Inflammatory macrophage treated with lipopolysaccharide for 1 hour (primary cell): ENCODE measurements at regions not wholly inside any gene's neighbourhood (a gene's known extent, or its start where the extent isn't known, plus 50 kb on each side); places are given as distances from the start of the nearest gene placed in this dataset.

Source experiments
- DNase-seq, 2 donors: peaks; one replicate each; pipeline ENCODE4 v3.0.0-alpha.2; 2020 to 2022

DNA sequence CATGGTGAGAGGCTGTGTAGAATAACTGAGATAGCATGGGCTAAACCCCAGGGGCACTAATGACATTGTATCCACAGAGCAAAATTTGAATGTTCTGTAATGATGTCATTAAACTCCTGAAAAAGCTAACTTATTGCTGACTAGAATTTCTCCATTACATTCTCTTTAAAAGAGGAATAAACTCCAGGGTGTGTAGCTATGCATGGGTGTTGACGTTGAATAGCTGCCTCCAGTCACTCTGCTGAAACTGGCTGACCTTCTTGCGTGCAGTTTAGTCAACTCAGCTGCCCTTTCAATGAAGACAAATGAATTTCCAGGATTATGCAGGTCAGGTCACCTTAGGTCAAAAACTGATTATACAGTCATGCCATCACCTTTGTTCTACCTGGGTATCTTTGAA is 617.5 kb upstream of the WWC1 start:
- no peak for DNase-seq

DNA sequence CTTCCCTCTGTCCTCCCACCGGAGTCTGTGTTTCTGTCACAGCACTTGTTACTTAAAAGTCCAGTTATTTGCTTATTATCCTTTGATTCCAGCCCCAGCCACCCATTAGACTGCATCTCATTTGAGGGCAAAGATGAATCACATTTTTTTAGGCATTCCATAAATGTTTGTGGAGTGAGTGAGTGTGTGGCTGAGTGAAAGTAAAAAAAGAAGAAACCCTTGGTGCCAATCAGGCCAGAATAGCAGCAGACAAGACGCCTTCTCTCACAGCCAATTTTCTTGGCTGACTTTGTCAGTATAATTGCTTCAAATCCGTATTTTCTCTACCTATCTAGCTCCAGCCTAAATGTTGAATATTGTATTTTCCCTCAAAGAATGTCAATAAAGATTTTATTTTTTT is 613.0 kb upstream of the WWC1 start:
- no peak for DNase-seq

DNA sequence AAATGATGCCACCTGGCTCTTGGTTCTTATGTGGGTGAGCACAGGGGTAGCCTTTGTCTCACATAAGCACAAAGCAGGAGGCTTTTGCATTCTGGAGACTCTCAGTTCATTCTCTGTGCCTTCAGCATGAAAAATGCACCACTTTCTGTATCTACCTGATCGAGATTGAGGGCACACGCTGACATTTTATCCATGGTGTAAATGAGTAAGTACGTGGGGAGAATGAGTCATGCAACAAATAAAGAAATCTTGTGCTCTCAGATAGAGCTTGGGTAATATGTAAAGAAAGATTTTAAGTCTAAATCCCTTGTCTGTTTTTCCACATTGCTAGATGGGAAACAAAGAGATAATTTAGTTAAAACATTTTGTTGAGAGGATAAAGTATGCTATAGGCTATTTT is 607.2 kb upstream of the WWC1 start:
- DNase-seq, result no peak

DNA sequence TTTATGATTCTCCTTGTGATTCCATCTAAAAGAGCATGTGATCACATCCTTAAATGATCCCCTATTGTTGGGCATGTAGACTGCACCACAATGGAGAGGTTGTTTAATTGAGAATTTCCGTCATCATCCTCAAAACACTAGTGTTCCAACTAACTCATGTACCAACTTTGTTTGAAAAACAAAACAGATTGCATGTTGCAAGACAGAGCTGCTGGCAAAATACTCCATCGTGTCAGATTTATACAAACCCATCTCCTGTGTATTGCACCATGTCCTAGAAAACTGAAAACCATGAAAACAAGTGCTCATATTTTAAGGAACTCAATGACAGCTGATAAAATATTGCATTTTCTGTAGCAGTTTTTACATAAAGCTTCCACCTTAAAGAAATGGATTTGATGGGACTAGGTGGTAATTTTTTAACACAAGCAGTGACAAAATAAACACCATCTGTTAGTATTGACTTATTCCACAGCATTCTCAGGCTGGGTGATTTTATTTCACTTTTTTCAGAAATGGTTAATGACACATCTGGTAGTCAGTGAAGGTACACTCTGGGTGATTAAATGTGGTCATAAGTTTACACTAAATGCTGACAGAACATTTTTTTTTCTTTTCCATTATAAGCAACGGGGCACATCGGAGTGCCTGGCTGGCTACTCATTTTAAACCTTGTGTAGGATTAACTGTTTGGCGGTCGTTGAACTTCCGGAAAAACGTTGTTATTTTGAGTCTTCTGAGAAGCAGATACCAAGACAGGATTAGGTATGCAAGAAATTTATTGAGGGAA is 602.9 kb upstream of the WWC1 start:
- no peak for DNase-seq

DNA sequence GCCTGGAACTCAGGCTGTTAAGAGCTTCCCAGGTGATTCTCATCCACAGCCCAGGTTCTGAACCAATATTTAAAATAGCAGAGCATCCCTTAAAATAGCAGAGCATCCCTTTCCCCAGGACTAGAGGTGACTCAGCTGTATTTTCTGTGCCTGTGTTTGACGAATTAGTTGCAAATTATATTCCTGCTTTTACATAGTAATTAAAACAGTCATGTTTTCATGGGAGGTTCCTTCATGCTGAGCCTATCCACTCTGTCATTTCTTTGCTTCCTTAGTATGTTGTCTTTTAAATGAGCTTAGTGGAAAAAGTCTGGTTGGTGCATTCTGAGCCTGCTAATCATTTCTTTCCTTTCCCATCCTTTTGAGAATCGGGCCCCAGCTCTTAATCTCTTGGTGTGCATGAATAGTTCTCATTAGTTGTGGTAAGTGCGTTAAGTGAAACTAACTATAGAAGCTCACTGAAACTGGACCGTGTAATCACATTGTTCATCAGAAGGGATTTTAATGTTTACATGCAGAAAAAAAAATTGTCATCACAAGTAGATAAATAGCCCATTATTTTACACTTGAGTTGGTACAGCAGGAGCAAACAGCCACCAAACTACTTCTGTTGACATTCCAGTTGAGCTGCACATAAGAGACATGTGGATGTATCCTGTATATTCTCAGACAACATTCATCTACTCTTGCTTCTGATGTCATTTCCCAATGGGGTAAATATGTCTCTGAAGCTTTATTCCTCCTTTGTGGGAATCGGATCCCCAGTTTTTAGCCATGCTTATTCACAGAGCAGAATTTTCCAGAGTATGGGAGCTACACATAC is 596.9 kb upstream of the WWC1 start:
- DNase-seq, result no peak

DNA sequence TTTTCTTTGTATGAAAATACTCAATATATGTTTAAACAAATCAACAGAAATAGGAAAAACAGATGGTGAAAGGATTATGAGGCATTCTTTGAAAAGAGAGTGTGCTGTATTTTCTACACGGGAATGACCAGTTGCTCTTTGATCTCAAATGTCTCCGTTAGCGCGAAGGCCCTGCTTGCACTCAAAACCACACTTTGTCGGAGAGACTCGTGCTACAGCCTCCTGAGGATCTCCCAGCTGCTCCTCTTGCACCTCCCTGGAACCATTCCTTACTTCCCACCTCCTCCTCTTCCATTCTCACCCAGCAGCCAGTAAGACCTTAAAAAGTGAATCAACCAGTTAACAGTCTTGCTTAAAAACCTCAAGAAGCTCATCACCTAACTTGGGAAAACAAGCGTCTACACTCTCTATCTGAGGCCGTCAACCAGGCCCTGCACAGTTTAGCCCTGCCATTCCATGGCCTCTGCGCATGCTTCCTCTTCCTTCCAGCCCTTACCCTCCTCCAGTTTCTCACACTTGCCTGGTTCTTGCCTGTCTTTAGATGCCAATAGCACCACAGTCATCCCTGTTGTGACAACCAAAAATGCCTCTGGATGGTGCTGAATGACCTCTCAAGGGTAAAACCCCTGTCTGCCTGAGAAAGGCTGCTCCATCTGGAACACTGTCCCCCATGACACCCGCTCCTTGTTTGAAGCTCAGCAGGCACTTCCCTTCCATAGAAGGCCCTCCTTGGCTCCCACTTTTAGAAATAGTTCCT is 594.7 kb upstream of the WWC1 start:
- DNase-seq, result no peak

DNA sequence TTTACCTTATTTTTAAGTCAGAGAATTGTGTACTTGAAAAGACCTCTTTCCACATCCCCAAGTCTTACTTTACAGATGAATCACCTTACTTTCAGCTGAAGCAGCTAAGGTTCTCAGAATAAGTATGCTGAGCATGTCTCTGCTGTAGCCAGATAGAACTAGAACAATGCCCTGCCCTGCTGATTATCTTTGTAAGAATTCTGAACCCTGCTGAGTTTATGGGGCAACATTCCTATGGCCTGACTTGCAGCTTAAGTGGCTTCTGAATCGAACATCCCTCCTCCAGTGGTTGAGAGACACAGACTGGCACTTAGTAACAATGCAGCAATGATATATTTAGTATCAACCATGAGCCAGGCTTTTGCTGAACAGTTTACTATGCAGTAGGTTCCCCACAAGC is 592.0 kb upstream of the WWC1 start:
- no peak for DNase-seq

DNA sequence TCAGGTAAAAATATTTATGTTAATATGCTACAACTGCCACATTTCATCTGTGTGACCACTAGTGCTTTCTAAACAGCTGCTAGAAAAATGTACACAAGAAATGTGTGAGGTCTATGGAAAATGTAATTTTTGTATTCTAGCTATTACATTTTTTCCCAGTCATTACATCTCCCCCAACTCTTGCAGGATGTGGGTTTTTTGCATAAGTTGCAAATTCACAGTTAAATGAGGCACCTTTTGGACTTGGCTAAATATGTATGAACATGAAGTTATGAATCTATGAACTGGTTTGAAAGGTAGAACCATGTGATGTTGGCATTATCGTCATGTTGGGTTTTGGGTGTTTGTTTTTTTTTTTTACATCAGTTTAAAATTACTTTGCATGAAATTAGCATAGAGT is 590.4 kb upstream of the WWC1 start:
- DNase-seq, result no peak

DNA sequence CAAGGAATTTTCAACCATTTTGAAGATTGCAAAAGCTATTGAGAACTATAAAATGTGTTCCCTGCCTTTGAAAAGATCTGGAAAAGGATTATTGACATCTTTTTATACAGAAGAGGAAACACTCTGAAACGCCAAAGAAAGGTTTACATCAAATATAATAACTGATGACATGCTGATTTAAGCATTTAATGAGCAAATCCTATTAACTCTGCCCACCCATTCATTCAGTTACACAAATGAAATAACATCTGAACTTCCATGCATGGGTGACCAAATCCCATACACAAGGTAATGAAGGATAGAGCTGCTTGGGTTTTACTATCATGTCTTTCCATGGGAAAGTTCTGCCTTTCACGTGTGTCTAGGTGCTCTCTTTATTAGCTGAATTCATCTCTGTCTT is 589.4 kb upstream of the WWC1 start:
- DNase-seq, result no peak

DNA sequence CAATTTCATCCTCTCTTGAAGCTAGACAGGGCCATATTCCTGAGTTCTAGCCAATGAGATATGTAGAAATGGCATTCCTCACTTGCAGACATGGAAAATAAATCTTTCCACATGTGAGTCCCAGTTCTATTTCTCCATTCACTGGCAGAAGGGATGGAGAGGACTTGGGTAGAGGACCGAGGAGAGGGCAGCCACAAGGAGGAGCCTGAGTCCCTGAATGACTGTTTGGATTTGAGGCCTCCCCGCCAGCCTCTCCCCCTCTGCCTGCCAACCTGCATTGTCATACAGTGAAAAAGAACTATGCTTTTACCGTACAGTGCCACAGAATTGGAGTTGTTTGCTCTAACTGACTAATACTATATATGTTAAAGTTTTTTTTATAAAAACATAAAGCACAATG is 583.0 kb upstream of the WWC1 start:
- no peak for DNase-seq

DNA sequence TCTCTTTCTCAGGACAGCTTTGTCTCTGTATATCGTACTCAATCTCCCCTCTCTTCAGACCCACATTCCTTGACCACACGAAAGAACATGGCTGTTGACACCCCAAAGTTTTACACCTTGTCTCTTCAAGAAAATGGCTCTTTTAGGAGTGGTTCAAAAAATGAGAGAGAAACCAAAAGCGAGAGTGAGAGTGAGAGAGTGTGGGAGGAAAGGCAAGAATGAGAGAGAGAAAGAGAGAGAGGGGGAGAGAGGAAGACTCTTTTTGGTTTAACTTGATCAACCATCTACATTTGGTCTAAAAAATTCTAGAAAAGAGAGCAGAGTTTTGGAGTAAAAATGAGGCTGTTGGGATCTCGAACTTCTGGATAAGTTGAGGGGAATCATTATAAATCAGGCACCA is 581.8 kb upstream of the WWC1 start:
- no peak for DNase-seq

DNA sequence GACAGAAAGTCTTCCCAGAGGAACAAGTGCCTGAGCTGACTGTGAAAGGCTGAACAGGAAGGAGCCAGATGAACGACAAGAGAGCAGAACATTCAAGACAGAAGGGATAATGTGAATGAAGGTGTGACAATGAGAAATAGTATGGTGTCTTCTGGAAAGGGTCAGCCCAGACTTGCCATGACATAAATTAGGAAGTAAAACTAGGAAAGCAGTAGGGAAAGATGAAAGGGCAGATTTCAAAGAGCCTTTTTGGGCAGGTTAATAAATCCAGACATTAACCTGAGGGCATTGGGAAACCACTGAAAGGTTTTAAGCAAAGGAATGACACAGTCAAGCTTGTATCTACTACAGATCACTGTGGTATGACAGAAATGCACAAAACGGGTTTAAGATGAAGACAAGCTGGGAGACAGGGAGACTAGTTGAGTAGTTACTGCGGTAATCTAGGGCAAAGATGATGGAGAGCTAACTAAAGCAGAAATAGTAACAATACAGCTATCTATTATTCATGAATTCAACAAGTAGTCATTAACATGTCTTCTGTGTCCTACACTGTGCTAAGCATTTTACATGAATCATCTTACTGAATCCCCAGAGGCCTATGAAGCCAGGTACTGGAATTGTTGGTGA is 580.9 kb upstream of the WWC1 start:
- no peak for DNase-seq

DNA sequence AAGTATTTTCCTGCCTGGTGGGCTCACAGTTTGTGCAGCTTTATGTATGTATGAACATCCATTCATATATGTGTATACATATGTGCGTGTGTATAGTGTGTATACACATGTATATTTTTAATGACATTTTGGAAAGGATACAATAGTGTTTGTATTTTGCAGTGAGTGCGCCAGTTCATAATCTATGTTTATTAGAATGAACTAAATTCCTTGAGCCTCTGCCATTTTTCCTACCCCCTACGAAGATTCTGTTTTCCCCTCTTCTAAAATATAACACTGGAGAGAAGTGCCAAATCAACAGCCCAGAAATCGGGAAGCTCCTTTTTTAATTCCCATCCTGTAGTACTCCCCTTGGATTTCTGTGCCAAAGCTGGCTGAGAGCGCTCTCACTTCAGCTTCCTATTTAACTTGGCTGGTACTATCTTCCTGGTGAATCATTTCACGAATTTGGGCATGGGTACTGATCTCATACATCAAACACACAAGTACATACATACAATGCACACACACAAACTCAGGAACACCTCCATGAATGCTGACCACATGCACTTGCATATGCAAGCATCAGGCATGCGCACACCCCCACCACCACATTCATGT is 578.4 kb upstream of the WWC1 start:
- no peak for DNase-seq

DNA sequence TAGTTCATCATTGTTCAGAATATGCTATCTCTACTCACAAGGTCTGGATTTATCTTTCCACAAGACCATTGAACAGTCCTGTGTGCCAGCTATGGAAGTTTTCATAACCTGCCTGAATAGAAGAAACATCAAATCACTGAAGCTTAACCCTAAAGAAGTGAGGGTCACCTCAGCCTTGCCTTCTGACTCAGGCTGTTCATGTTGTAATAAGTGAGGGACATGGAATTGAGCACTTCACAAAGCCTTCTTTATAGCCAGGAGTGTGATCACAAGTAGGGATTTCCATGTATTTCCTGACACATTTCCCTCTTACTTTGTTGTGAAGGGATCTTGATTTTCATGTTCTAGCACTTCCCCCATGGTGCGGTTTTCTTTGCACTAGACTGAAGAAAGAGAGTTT is 577.5 kb upstream of the WWC1 start:
- DNase-seq, result no peak

DNA sequence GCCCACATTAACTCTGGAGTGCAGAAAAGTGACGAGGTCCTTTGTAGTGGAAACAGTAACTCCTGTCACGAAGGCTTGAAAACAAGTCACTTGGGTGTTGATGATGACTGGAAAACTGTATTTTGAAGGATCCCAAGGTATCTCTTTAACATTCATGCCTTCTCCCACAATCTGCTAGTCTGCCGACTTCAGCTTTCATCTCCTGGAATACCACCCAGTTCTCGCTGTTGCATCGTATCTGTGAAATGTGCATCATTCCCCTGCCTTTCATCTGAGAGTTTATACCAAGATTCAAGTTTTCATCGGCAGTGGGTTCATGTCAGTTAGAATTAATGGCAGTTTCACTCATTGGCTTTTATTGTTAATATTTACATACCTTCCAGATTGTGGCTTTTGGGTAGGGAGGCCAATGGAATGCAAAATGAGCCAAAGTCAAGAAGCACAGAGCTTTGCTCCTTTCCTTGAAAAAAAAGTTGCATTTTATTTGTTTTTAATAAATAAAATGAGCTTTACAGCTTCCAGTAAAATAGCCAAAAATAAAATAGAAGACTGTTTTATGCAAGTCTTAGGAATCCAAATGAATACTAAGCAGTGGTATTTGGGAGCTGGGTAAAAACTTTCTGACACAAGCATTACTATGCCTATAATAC is 575.2 kb upstream of the WWC1 start:
- DNase-seq, result no peak

DNA sequence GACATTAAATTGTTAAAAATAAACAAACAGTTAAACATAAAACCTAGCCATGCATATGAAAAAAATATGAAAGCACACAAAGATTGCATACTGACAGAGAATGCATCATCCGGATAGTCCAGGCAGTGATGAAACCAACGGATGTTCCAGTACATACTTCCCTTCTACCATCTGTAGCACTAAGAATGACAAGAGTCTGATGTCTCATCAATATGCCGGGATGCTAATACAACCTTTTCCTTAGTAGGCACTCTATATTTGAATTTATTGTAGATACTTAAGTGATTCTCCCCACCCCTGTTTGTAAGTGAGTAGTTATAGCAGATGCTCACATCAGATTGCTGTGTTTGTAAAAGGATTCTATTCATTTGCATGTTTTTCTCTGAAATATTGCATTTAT is 571.2 kb upstream of the WWC1 start:
- DNase-seq, result peak; percentile 12 to 23

DNA sequence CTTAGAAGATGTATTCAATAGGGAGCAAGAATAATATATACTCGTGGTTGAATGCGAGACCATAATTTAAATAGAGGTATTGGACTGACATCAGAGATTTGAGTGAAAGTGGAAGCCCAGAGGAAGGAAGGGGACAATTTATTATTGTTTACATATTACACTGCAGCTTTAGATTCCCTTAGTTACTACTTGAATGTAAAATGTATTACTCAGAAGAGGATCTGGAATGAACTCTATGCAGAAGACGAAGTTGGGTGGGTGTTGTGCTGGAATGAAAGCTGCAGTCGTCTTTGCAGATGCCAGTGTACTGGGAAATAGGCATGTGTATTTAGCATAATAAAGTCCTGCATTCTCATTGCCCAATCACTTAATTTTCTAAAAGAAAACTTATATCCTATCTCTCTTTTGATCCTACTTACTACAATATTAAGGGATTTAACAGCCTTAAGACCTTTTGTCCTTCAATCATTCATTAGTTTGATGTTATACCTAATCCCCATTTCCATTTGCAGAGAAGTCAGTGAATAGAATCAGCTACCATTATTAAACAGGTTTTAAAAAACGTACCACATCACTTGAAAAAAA is 570.7 kb upstream of the WWC1 start:
- no peak for DNase-seq

DNA sequence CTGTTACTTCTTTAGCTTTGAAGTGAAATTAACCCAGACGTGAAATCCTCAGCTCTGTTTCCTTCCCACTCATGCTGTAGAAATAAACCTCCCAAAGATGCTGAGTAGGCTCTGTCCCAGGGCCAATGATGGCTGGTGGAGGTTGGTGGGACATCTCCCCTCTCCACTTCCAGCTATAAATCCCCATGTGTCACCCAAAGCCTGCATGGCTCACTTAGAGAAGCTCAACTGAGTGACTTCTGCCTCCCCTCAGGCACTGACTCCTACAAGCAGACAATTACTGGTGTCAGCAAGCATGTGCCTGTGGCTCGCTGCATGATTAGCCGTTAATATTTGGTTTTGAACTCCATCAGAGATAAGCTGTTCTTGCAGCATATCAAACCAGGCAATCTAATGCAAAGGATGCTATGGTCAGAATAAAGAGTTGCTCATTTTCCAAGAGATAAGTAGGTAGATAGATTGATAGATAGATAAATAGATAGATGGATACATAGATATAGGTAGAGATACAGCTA is 569.5 kb upstream of the WWC1 start:
- no peak for DNase-seq

DNA sequence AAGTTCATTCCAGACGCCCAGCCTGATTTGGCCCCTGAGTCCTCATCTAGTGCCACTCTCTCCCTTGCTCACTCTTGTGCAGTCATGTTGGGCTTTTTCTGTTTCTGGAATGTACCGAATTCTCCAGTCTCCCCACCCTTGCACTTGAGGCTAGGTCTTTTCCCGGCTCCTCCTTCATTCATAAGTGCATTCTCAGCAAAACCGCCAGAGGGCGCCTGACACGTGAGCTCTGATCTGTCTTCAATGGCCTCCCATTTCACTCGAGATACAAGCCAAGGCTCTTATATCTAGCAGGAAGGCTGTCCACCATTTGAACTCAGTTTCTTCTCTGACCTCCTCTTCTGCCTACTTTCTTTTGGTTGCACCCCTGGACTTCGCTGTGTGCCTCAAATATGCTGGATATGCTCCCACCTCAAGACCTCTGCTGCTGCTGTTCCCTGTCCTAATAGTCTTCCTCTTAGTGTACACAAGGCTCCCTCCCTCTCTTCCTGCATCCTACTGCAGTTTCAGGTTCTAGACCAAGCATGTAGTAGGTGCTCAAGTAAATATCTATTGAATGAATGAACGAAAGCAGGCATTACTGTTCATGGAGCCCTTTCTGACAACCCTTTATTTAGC is 568.1 kb upstream of the WWC1 start:
- peak; percentile 62 to 92 for DNase-seq

DNA sequence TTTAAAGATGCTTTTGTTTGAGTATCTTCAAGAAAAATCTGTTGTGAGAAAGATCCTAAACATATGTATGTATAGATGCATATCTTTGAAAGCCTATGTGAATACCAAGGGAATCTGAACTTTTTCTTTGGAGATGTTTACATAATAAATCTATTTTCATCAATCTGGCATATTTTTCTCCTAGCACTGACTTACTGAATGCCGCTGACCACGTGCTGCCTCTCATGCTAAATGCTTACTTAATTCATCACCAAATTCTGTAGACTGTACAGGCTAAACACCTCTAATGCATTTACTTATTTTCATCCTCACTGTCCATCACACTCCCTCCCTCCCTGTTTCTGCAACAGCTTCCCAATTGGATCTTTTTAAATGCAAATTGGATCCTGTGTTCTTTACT is 566.2 kb upstream of the WWC1 start:
- no peak for DNase-seq

DNA sequence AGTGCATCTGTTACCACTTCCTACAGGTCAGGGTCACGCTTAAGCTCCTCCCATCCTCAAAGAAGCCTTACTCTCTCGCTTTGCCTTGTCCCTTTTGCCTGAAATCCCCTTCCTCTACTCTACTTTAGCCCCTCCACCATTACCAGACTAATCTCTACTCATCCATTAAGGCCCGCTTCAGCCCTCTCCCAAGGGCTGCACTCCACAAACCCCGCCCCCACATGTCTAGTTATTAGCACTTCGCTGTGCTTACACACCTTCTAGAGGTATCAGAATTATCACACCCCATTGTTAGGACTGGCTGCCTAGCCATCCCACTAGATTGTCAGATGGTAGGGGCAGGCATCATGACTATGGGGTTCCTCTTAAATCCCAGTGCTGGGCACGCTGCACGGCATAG is 565.7 kb upstream of the WWC1 start:
- DNase-seq, result no peak
